Activated CD4-positive, alpha-beta memory T cell treated with anti-CD3 and anti-CD28 coated beads for 36 hours (primary cell): ENCODE measurements at regions not wholly inside any gene's neighbourhood (a gene's known extent, or its start where the extent isn't known, plus 50 kb on each side); places are given as distances from the start of the nearest gene placed in this dataset.
A peak's percentile ranks its signal among the peaks of the same experiment; 100 is the strongest.

Experiments used
- CTCF ChIA-PET: fragments of 350-600 bp; sonication (Branson Sonifier 250); formaldehyde crosslinking; loops from one replicate; lab custom pipeline; 2021; ENCODE audit warnings: antibody characterized with exemption, inconsistent platforms; lab: Charles Lee
- POLR2A ChIA-PET: fragments of 350-600 bp; sonication (Branson Sonifier 250); formaldehyde crosslinking; loops from one replicate; lab custom pipeline; 2021; ENCODE audit warnings: antibody characterized with exemption; lab: Charles Lee
- DNase-seq: peaks from one replicate; pipeline ENCODE4 v3.0.0-alpha.2; 2020
- H3K27ac Mint-ChIP-seq: one replicate; pipeline ENCODE4 v1.8.0; 2021; ENCODE audit warnings: mixed read lengths
- H3K27me3 Mint-ChIP-seq: one replicate; pipeline ENCODE4 v1.8.0; 2021; ENCODE audit warnings: mixed read lengths
- H3K36me3 Mint-ChIP-seq: one replicate; pipeline ENCODE4 v1.8.0; 2021; ENCODE audit warnings: mixed read lengths
- H3K4me1 Mint-ChIP-seq: one replicate; pipeline ENCODE4 v1.8.0; 2021; ENCODE audit warnings: low read depth, mixed read lengths
- H3K4me3 Mint-ChIP-seq: one replicate; pipeline ENCODE4 v1.8.0; 2021; ENCODE audit warnings: mild to moderate bottlenecking, mixed read lengths
- H3K9me3 Mint-ChIP-seq: one replicate; pipeline ENCODE4 v1.8.0; 2021; ENCODE audit warnings: mixed read lengths
- intact Hi-C: fragments of 100-400 bp; cut with micrococcal nuclease; formaldehyde crosslinking; loops from one replicate; pipeline ENCODE4 v1.15.1; 2023

DNA sequence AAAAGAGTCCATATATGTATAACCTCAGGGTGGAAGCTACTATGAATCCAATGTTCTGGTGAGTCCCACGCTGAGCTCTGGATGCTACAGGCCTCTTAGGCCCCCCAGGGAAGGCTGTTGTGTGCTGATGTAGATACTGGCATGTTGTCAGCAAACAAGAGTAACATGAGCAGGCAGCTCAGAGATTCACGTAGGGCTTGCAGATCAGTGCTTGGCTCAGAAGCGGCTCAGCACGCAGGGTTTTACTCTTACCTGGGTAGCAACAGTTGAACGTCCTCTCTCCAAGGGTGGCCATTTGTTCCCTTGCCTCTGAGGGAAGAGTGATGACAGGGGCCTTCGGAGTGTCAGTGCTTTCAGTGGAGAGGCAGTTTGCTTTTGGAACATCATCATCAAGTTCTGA, 93.4 kb downstream of the ZFP64 start:
- Mint-ChIP-seq H3K4me3 (no peak overlapping the region), H3K4me1 (no peaks in the 10 kb centered on the region), H3K27ac (no peak overlapping the region), H3K9me3 (no peaks in the 10 kb centered on the region), H3K27me3 (peaks cover 5% of the 10 kb centered on the region), H3K36me3 (no peaks in the 10 kb centered on the region)
- intact Hi-C loops: no loop called here
- DNase-seq: no peak
- ChIA-PET CTCF (no interaction called here), POLR2A (no interaction called here)

DNA sequence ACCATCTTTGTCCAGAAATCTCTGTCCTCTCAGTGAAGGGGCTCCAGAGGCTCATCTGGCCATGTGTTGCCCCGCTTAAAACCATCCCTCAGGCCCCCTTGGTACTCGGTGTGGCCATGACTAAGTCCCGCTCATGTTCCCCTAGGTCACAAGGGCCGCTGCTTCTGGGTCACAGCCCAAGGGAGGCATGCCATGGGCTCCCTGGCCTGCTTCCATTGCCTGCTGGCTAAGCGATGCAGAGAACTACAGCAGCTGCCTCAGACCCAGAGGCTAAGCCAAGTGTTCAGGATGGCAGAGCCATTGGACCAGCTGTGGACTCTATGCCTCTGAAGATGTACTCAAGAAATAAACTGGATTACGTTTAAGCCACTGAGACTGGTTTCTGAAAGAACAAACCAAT, 95.5 kb downstream of the ZFP64 start:
- Mint-ChIP-seq H3K27me3 (no peaks in the 10 kb centered on the region), H3K4me3 (no peak overlapping the region), H3K4me1 (no peaks in the 10 kb centered on the region), H3K27ac (no peak overlapping the region), H3K9me3 (no peaks in the 10 kb centered on the region), H3K36me3 (no peaks in the 10 kb centered on the region)
- intact Hi-C loops: no loop called here
- POLR2A ChIA-PET: no interaction called here
- no peak for DNase-seq
- CTCF ChIA-PET: no interaction called here

DNA sequence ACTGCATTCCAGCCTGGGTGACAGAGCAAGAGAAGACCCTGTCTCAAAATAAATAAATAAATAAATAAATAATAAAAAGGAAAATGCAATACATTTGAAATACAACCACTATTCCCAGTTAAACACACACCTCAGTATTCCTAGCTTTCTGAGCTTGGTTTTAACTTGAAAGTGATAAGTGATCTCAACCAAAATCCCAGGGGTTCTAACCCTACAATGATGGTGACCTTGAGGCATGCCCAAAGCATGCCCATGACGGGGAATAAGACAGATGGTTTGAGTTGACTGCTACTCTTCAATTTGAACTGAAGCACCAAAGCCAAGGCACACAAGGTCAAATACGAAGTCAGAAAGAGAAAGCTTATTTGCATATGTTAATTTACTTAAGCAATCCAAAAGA, 96.9 kb downstream of the ZFP64 start:
- no peak overlapping the region for H3K27ac Mint-ChIP-seq
- H3K4me3 Mint-ChIP-seq: no peak overlapping the region
- ChIA-PET POLR2A (interaction anchor here (0.8 kb wide), 1 partner anchor 9 kb away, joined by 3 read pairs; no protein-coding TSS in a partner anchor), CTCF (no interaction called here)
- H3K4me1 Mint-ChIP-seq: no peaks in the 10 kb centered on the region
- intact Hi-C loops: no loop called here
- no peak for DNase-seq
- no peaks in the 10 kb centered on the region for H3K9me3 Mint-ChIP-seq
- H3K36me3 Mint-ChIP-seq: no peaks in the 10 kb centered on the region
- no peaks in the 10 kb centered on the region for H3K27me3 Mint-ChIP-seq

DNA sequence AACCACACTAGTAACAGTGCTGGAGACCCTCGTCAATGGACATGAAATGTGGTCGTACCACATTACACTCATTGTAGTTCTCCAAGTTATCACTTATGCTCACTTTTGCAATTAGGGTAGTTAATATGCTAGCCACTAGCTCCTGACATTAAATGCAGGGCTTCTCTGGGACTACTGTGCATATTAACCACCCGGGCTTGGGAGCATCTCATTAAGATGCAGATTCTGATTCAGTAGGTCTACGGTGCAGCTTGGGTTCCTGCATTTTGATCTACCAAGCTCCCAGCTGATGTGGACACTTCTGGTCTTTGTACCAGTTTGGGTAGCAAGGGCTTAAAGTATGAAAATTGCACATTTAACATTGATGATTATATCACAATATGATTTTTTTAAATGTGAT, 98.0 kb downstream of the ZFP64 start:
- Mint-ChIP-seq H3K27me3 (no peaks in the 10 kb centered on the region), H3K27ac (no peak overlapping the region), H3K9me3 (no peaks in the 10 kb centered on the region), H3K4me3 (no peak overlapping the region), H3K4me1 (no peaks in the 10 kb centered on the region), H3K36me3 (peaks cover 6% of the 10 kb centered on the region)
- DNase-seq: no peak
- ChIA-PET CTCF (no interaction called here), POLR2A (interaction anchor here (0.8 kb wide), 1 partner anchor 8 kb away, joined by 3 read pairs; no protein-coding TSS in a partner anchor)
- intact Hi-C loops: no loop called here

DNA sequence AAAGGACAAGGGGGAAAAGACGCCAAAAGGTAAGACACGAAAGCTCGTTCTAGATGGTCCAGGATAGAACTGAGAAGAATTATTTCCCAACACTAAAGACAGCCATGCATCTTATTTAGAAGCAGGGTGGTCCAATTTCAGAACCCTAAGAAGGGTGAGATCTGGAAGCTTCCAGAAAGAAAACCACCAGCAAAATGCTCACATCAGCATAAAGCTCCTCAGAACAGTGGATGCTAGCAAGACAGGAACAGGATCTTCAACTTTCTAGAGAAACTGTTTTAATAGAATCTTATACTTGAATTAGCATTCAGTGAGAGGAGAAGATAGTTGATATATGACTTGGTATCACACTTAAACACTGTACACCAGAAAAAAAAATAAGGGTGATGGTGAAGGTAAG, 101.5 kb downstream of the ZFP64 start:
- peaks cover 12% of the 10 kb centered on the region for H3K9me3 Mint-ChIP-seq
- intact Hi-C loops: no loop called here
- no peaks in the 10 kb centered on the region for H3K27me3 Mint-ChIP-seq
- H3K4me3 Mint-ChIP-seq: no peak overlapping the region
- no peaks in the 10 kb centered on the region for H3K4me1 Mint-ChIP-seq
- no peak for DNase-seq
- no peak overlapping the region for H3K27ac Mint-ChIP-seq
- peaks cover 26% of the 10 kb centered on the region for H3K36me3 Mint-ChIP-seq
- ChIA-PET CTCF (no interaction called here), POLR2A (no interaction called here)

DNA sequence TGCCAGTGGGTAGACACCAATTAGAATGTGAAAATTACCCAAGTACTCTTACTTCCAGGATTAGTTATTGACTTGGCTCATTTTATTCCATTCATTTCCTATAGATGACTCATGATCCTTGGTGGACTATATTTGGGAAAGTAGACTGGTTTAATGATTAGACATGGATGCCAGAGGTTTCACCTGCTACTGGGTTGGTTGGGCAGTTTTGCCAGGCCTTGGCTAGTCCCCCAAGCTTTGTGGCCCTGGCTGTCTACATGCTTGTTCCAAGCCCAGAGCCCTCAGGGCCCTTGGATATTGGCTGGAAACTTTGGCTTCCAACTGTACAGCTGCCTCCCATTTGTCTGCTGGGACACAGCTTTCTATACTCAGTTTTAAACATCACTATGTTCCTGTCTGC, 104.1 kb downstream of the ZFP64 start:
- ChIA-PET POLR2A (no interaction called here), CTCF (no interaction called here)
- Mint-ChIP-seq H3K4me3 (no peak overlapping the region), H3K27ac (no peak overlapping the region), H3K9me3 (peaks cover 12% of the 10 kb centered on the region), H3K4me1 (peaks cover 4% of the 10 kb centered on the region), H3K27me3 (no peaks in the 10 kb centered on the region), H3K36me3 (peaks cover 26% of the 10 kb centered on the region)
- intact Hi-C loops: no loop called here
- DNase-seq: no peak

DNA sequence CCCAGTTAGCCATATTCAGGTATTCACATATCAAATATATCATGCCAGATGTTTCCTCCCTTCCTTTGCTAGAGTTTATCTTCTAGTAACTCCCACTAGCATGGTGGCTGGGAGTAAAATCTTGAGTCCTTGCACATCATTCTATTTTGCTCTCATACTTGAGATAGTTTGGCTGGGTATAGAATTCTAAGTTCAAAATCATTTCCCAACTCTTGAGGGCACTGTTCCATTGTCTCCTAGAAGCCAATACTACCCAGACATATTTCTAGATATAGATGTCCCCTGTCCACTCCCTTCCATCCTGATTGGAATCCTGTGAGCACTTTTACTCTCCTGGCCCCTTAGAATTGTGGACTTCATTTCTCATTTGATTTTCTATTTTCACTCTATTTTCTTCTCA, 104.7 kb downstream of the ZFP64 start:
- no peak overlapping the region for H3K27ac Mint-ChIP-seq
- POLR2A ChIA-PET: interaction anchor here (0.7 kb wide), 1 partner anchor 64 kb away, joined by 3 read pairs; no protein-coding TSS in a partner anchor
- no peaks in the 10 kb centered on the region for H3K27me3 Mint-ChIP-seq
- H3K4me1 Mint-ChIP-seq: peaks cover 4% of the 10 kb centered on the region
- intact Hi-C loops: no loop called here
- no peak overlapping the region for H3K4me3 Mint-ChIP-seq
- CTCF ChIA-PET: no interaction called here
- H3K36me3 Mint-ChIP-seq: peaks cover 26% of the 10 kb centered on the region
- no peak for DNase-seq
- H3K9me3 Mint-ChIP-seq: peaks cover 12% of the 10 kb centered on the region

DNA sequence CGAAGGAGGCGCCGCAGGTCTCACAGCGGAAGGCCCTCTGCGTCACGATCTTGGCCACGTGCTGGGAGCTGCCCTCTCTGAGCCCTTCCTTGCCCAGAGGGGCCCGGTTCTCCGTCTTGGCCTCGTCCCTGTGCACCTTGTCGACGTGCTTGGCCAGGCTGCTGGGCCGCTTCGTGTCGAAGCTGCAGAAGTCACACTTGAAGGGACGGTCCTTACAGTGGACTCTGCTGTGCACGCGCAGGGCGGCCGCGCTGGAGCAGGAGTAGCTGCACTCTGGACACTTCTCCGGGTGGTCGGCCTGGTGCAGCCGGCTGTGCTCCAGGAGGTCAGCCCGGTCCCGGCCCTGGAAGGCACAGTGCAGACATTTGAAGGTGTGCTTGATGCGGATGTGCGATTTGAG, 106.9 kb downstream of the ZFP64 start:
- CTCF ChIA-PET: interaction anchor here (1.0 to 3.4 kb wide), 6 partner anchors 285 to 1140 kb away, joined by 3 to 12 read pairs (median 6); no protein-coding TSS in a partner anchor
- Mint-ChIP-seq H3K27ac (no peak overlapping the region), H3K4me1 (peaks cover 4% of the 10 kb centered on the region), H3K9me3 (peaks cover 12% of the 10 kb centered on the region), H3K4me3 (no peak overlapping the region), H3K36me3 (peaks cover 26% of the 10 kb centered on the region), H3K27me3 (no peaks in the 10 kb centered on the region)
- no peak for DNase-seq
- POLR2A ChIA-PET: no interaction called here
- intact Hi-C loops: loop anchor here (5.0 kb wide), 1 partner anchor 382 kb away; no protein-coding TSS in a partner anchor

DNA sequence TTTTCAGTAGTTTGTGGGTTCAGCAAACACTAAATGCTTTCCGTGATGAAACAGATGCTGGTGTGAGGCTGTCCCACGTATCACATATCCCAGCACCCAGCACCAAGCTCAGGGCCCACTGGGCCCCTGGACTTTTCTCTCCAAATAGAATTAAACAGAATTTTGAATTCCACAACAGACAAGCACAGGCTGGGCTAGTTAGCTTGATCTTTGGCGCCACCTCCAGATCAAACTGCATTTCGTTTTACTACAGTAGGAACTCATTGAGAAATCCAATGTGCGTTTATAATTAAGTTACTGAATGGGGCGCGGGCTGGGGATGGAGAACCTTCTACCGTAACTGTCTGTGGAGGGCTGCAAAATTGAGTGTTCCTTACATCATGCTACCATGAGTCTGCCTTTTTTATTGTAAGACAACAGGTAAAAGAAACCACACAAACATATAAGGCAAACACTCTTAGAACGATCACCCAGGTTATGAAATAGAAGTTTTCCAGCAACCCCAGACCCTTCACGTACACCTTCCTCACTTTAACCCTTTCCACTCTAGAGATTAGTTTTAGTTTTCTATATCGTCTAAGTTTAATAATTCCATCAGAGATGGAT, 107.8 kb downstream of the ZFP64 start:
- Mint-ChIP-seq H3K9me3 (peaks cover 12% of the 10 kb centered on the region), H3K27ac (no peak overlapping the region), H3K4me1 (peaks cover 4% of the 10 kb centered on the region)

DNA sequence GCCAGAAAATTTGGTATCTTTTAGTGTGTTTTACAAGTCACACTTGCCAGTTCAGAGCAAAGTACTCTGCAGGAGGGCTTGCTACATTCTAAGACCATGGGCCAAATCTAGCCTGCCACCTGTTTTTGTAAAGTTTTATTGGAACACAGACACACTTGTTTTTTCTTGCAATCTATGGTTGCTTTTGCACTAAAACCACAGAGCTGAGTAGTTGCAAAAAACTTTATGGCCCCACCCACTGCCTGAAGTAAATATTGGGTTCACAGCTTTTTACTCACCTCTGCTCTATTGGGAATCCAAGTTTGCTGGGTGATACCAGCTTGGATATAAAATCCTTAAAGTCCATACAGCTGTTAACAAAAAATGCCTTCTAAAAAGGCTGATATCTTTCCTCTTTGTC, 109.0 kb downstream of the ZFP64 start:
- H3K27ac Mint-ChIP-seq: no peak overlapping the region
- no peak for DNase-seq
- H3K4me3 Mint-ChIP-seq: no peak overlapping the region
- intact Hi-C loops: loop anchor here (1.0 to 5.0 kb wide), 2 partner anchors 380 to 443 kb away; no protein-coding TSS in a partner anchor
- peaks cover 10% of the 10 kb centered on the region for H3K36me3 Mint-ChIP-seq
- peaks cover 11% of the 10 kb centered on the region for H3K9me3 Mint-ChIP-seq
- ChIA-PET POLR2A (no interaction called here), CTCF (interaction anchor here (0.6 to 3.4 kb wide), 7 partner anchors 45 to 710 kb away, joined by 3 to 17 read pairs (median 10); no protein-coding TSS in a partner anchor)
- no peaks in the 10 kb centered on the region for H3K27me3 Mint-ChIP-seq
- peaks cover 4% of the 10 kb centered on the region for H3K4me1 Mint-ChIP-seq

More for the DNA sequence above, 107.8 kb downstream of the ZFP64 start:
- POLR2A ChIA-PET: no interaction called here
- no peak overlapping the region for H3K4me3 Mint-ChIP-seq
- DNase-seq: peak; percentile 59
- CTCF ChIA-PET: interaction anchor here (0.7 to 3.4 kb wide), 9 partner anchors 44 to 1141 kb away, joined by 3 to 17 read pairs (median 6); no protein-coding TSS in a partner anchor
- intact Hi-C loops: loop anchor here (1.0 to 5.0 kb wide), 2 partner anchors 381 to 444 kb away; no protein-coding TSS in a partner anchor
- H3K36me3 Mint-ChIP-seq: peaks cover 22% of the 10 kb centered on the region
- H3K27me3 Mint-ChIP-seq: no peaks in the 10 kb centered on the region

DNA sequence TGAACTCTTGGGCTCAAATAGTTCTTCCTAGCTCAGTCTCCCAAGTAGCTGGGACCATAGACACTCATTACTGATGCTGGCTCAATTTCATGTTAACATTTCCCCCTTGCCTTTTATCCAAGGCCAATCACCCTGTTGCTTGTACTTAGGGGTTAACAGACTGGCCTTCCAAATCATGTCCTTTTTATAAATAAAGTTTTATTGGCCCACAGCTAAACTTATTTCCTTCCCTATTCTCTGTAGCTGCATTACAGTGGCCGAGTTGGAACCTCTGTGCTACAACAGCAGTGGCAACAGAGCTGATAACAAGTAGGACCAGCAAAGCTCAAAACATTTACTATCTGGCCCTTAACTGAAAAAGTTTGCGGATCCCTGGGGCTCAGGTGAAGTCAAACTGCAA, 109.8 kb downstream of the ZFP64 start:
- intact Hi-C loops: loop anchor here (5.0 kb wide), 1 partner anchor 379 kb away; no protein-coding TSS in a partner anchor
- H3K4me1 Mint-ChIP-seq: peaks cover 4% of the 10 kb centered on the region

DNA sequence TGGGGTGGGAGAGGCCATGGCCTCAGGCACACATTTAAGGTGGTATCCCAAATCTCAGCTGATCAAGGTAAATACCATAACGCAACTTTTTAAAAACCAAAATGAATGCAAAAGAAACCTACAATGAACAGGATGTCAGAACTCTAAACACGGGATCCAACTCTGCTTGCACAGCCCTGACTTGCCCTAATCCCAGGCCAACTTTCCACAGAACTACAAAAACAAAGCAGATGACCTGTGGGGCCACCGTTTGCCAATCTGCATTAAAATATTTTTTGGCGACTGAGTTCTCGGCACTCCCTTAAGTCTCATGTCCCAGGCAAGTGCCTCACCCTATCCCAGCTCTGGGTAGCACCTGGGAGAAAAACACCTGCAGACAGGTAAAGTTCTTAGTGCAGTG, 110.5 kb downstream of the ZFP64 start:
- Mint-ChIP-seq H3K9me3 (no peaks in the 10 kb centered on the region), H3K27ac (no peak overlapping the region), H3K27me3 (no peaks in the 10 kb centered on the region), H3K4me1 (peaks cover 4% of the 10 kb centered on the region), H3K4me3 (no peak overlapping the region), H3K36me3 (no peaks in the 10 kb centered on the region)
- ChIA-PET CTCF (interaction anchor here (2.0 to 3.4 kb wide), 3 partner anchors 281 to 442 kb away, joined by 11 to 17 read pairs (median 12); no protein-coding TSS in a partner anchor), POLR2A (no interaction called here)
- DNase-seq: no peak
- intact Hi-C loops: loop anchor here (5.0 kb wide), 1 partner anchor 379 kb away; no protein-coding TSS in a partner anchor

More for the DNA sequence above, 109.8 kb downstream of the ZFP64 start:
- CTCF ChIA-PET: interaction anchor here (1.9 to 3.4 kb wide), 4 partner anchors 46 to 442 kb away, joined by 6 to 17 read pairs (median 12); no protein-coding TSS in a partner anchor
- POLR2A ChIA-PET: no interaction called here
- H3K27ac Mint-ChIP-seq: no peak overlapping the region
- H3K9me3 Mint-ChIP-seq: peaks cover 3% of the 10 kb centered on the region
- no peak overlapping the region for H3K4me3 Mint-ChIP-seq
- DNase-seq: no peak
- no peaks in the 10 kb centered on the region for H3K27me3 Mint-ChIP-seq
- H3K36me3 Mint-ChIP-seq: peaks cover 2% of the 10 kb centered on the region
